GM13976 (cell line): ENCODE measurements at regions not wholly inside any gene's neighbourhood (a gene's known extent, or its start where the extent isn't known, plus 50 kb on each side); places are given as distances from the start of the nearest gene placed in this dataset.

Experiments used
- DNase-seq: peaks from one replicate; pipeline ENCODE4 v3.0.0; 2012; ENCODE audit warnings: low spot score
- in situ Hi-C: fragments of 300-500 bp; cut with MboI; formaldehyde crosslinking; loops from one replicate; pipeline ENCODE4 v1.12.0; 2022; ENCODE audit warnings: low sequenced_read_pairs, mixed read lengths, inconsistent platforms; ENCODE audit not compliant: unreplicated experiment
- TF ChIP-seq, protein P1 (sequence below): IDR thresholded peaks from 2 replicates; pipeline ENCODE4 v1.5.1; 2012; ENCODE audit warnings: borderline replicate concordance, mild to moderate bottlenecking; ENCODE audit not compliant: insufficient read depth; ENCODE audit errors: extremely low read depth, missing control alignments, control extremely low read depth

- no peak for DNase-seq
- TF ChIP-seq, protein P1, sequence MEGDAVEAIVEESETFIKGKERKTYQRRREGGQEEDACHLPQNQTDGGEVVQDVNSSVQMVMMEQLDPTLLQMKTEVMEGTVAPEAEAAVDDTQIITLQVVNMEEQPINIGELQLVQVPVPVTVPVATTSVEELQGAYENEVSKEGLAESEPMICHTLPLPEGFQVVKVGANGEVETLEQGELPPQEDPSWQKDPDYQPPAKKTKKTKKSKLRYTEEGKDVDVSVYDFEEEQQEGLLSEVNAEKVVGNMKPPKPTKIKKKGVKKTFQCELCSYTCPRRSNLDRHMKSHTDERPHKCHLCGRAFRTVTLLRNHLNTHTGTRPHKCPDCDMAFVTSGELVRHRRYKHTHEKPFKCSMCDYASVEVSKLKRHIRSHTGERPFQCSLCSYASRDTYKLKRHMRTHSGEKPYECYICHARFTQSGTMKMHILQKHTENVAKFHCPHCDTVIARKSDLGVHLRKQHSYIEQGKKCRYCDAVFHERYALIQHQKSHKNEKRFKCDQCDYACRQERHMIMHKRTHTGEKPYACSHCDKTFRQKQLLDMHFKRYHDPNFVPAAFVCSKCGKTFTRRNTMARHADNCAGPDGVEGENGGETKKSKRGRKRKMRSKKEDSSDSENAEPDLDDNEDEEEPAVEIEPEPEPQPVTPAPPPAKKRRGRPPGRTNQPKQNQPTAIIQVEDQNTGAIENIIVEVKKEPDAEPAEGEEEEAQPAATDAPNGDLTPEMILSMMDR: no peak
- in situ Hi-C loops: no loop called here
These were observed 50.8 kb upstream of the KLHL13 start for GRCh38 chrX:118167361-118167760.

DNA sequence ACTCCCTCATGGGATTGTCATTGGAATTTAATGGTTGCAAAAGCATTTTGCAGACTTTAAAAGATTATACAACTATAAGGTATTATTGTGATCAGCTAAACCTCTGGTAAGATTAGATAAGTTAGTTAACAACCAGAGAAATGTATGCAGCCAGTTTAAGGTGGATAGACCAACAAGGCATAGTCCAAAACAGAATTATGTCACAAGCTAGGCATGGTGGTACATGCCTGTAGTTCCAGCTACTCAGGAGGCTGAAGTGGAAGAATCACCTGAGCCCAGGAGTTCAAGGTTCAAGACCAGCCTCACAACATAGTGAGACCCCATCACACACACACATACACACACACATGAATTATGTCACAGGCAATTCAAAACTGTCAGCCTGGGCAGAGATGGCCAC, 54.7 kb upstream of the KLHL13 start:
- TF ChIP-seq, protein P1: no peak
- in situ Hi-C loops: no loop called here
- no peak for DNase-seq

- TF ChIP-seq, protein P1: no peak
- in situ Hi-C loops: no loop called here
- no peak for DNase-seq
These were observed 58.0 kb upstream of the KLHL13 start for GRCh38 chrX:118174516-118175098.

- in situ Hi-C loops: no loop called here
- TF ChIP-seq, protein P1: no peak
- no peak for DNase-seq
These were observed 61.1 kb upstream of the KLHL13 start for GRCh38 chrX:118177708-118178107.

- TF ChIP-seq, protein P1: no peak
These were observed 61.8 kb upstream of the KLHL13 start for GRCh38 chrX:118178450-118178849.

GRCh38 chrX:118179161-118179560, 62.6 kb upstream of the KLHL13 start:
- no peak for DNase-seq
- TF ChIP-seq, protein P1: no peak
- in situ Hi-C loops: no loop called here

More at GRCh38 chrX:118178450-118178849, 61.8 kb upstream of the KLHL13 start:
- in situ Hi-C loops: no loop called here
- DNase-seq: no peak
